H9 (cell line): ENCODE measurements at regions not wholly inside any gene's neighbourhood (a gene's known extent, or its start where the extent isn't known, plus 50 kb on each side); places are given as distances from the start of the nearest gene placed in this dataset.

Experiments used
- DNase-seq: peaks from one replicate; pipeline ENCODE4 v3.0.0-alpha.2; 2017
- H2AFZ ChIP-seq: one replicate; pipeline ENCODE4 v1.6.1; 2013; ENCODE audit warnings: mild to moderate bottlenecking, low read length, control low read depth, moderate library complexity
- H2AK5ac ChIP-seq: 2 replicates; pipeline ENCODE4 v1.6.1; 2013; ENCODE audit warnings: low read length, control low read depth, mixed read lengths; ENCODE audit not compliant: insufficient read length
- H2BK120ac ChIP-seq: one replicate; pipeline ENCODE4 v1.6.1; 2013; ENCODE audit warnings: low read depth, mild to moderate bottlenecking, low read length, control low read depth, inconsistent platforms; ENCODE audit not compliant: poor library complexity, severe bottlenecking
- H2BK12ac ChIP-seq: 2 replicates; pipeline ENCODE4 v1.6.1; 2013; ENCODE audit warnings: low read length, control low read depth, mixed read lengths, low read depth; ENCODE audit not compliant: insufficient read length
- H2BK15ac ChIP-seq: 2 replicates; pipeline ENCODE4 v1.6.1; 2013; ENCODE audit warnings: low read depth, low read length, control low read depth
- H2BK20ac ChIP-seq: one replicate; pipeline ENCODE4 v1.6.1; 2013; ENCODE audit warnings: low read depth, mild to moderate bottlenecking, low read length, control low read depth, inconsistent platforms; ENCODE audit not compliant: poor library complexity, severe bottlenecking
- H2BK5ac ChIP-seq: 2 replicates; pipeline ENCODE4 v1.6.1; 2013; ENCODE audit warnings: low read length, control low read depth, mixed read lengths; ENCODE audit not compliant: insufficient read length
- H3K14ac ChIP-seq: 2 replicates; pipeline ENCODE4 v1.6.1; 2013; ENCODE audit warnings: low read length, control low read depth; ENCODE audit not compliant: insufficient read depth
- H3K18ac ChIP-seq: 2 replicates; pipeline ENCODE4 v1.6.1; 2013; ENCODE audit warnings: low read depth, mild to moderate bottlenecking, mixed read lengths, low read length, control low read depth; ENCODE audit not compliant: insufficient read length
- H3K23ac ChIP-seq: 2 replicates; pipeline ENCODE4 v1.6.1; 2013; ENCODE audit warnings: low read length, control low read depth, mixed read lengths, low read depth; ENCODE audit not compliant: insufficient read length
- H3K23me2 ChIP-seq: 2 replicates; pipeline ENCODE4 v1.6.1; 2013; ENCODE audit warnings: low read depth, mild to moderate bottlenecking, mixed read lengths, low read length, control low read depth; ENCODE audit not compliant: insufficient read length, poor library complexity, severe bottlenecking
- H3K27ac ChIP-seq: 2 replicates; pipeline ENCODE4 v1.5.1; 2013; ENCODE audit warnings: low read length, control low read depth, mixed read lengths, low read depth; ENCODE audit not compliant: insufficient read length
- H3K27me3 ChIP-seq: 2 replicates; pipeline ENCODE4 v1.6.1; 2013; ENCODE audit warnings: low read length, control low read depth, inconsistent platforms; ENCODE audit not compliant: insufficient read depth
- H3K4ac ChIP-seq: 2 replicates; pipeline ENCODE4 v1.6.1; 2013; ENCODE audit warnings: low read depth, mild to moderate bottlenecking, control low read depth, inconsistent platforms, low read length, moderate library complexity
- H3K4me1 ChIP-seq: 2 replicates; pipeline ENCODE4 v1.6.1; 2013; ENCODE audit warnings: low read length, control low read depth, inconsistent platforms; ENCODE audit not compliant: insufficient read depth
- H3K4me2 ChIP-seq: 2 replicates; pipeline ENCODE4 v1.6.1; 2013; ENCODE audit warnings: low read length, control low read depth, mixed read lengths; ENCODE audit not compliant: insufficient read length, insufficient read depth
- H3K56ac ChIP-seq: 2 replicates; pipeline ENCODE4 v1.6.1; 2013; ENCODE audit warnings: low read depth, mild to moderate bottlenecking, mixed read lengths, low read length, control low read depth; ENCODE audit not compliant: insufficient read length
- H3K79me1 ChIP-seq: 2 replicates; pipeline ENCODE4 v1.6.1; 2013; ENCODE audit warnings: low read depth, mild to moderate bottlenecking, moderate library complexity, low read length, control low read depth, inconsistent platforms; ENCODE audit not compliant: insufficient read depth, poor library complexity, severe bottlenecking
- H3K79me2 ChIP-seq: 2 replicates; pipeline ENCODE4 v1.6.1; 2013; ENCODE audit warnings: low read length, control low read depth, inconsistent platforms; ENCODE audit not compliant: insufficient read depth
- H3K9ac ChIP-seq: 2 replicates; pipeline ENCODE4 v1.6.1; 2013; ENCODE audit warnings: low read length, control low read depth, mixed read lengths; ENCODE audit not compliant: insufficient read length; ENCODE audit errors: extremely low read depth
- H3K9me3 ChIP-seq: one replicate; pipeline ENCODE4 v1.6.1; 2013; ENCODE audit warnings: low read depth, low read length, inconsistent platforms; ENCODE audit not compliant: control insufficient read depth
- H3T11ph ChIP-seq: one replicate; pipeline ENCODE4 v1.6.1; 2013; ENCODE audit warnings: mild to moderate bottlenecking, low read length, control low read depth, inconsistent platforms
- H4K20me1 ChIP-seq: one replicate; pipeline ENCODE4 v1.6.1; 2013; ENCODE audit not compliant: control insufficient read depth, insufficient read length, insufficient read depth
- H4K5ac ChIP-seq: 2 replicates; pipeline ENCODE4 v1.6.1; 2013; ENCODE audit warnings: low read depth, mild to moderate bottlenecking, mixed read lengths, low read length, control low read depth; ENCODE audit not compliant: insufficient read length
- H4K8ac ChIP-seq: replicated peaks from 2 replicates; pipeline ENCODE4 v1.6.1; 2013; ENCODE audit warnings: low read length, control low read depth, mixed read lengths, low read depth; ENCODE audit not compliant: insufficient read length
- H4K91ac ChIP-seq: 2 replicates; pipeline ENCODE4 v1.6.1; 2013; ENCODE audit warnings: low read depth, mild to moderate bottlenecking, moderate library complexity, mixed read lengths, low read length, control low read depth; ENCODE audit not compliant: insufficient read length
- H3K27ac Mint-ChIP-seq, 3 experiments: 2 replicates in 2 of 3; 3 replicates in 1 of 3; pipeline ENCODE4 v1.8.0; 2020 to 2021; ENCODE audit warnings: mixed read lengths in 3 of 3, mild to moderate bottlenecking in 1 of 3, moderate library complexity in 1 of 3
- H3K27me3 Mint-ChIP-seq: 2 replicates; pipeline ENCODE4 v1.8.0; 2021; ENCODE audit warnings: low read depth, mild to moderate bottlenecking, moderate library complexity, mixed read lengths
- H3K36me3 Mint-ChIP-seq, 3 experiments: 2 replicates in 2 of 3; 3 replicates in 1 of 3; pipeline ENCODE4 v1.8.0; 2020 to 2021; ENCODE audit warnings: low read depth in 3 of 3, mixed read lengths in 3 of 3; ENCODE audit not compliant: insufficient read depth in 1 of 3
- H3K4me1 Mint-ChIP-seq, 2 experiments: 2 replicates each; pipeline ENCODE4 v1.8.0; 2020; ENCODE audit warnings: mixed read lengths in 2 of 2
- H3K4me3 Mint-ChIP-seq, 2 experiments: 2 replicates in 1 of 2; 3 replicates in 1 of 2; pipeline ENCODE4 v1.8.0; 2020 to 2021; ENCODE audit warnings: mild to moderate bottlenecking in 2 of 2, mixed read lengths in 2 of 2, moderate library complexity in 1 of 2
- H3K9me3 Mint-ChIP-seq, 2 experiments: 2 replicates in 1 of 2; 3 replicates in 1 of 2; pipeline ENCODE4 v1.8.0; 2020; ENCODE audit warnings: mild to moderate bottlenecking in 2 of 2, mixed read lengths in 2 of 2, moderate library complexity in 1 of 2
- WGBS: extraction: QIAGEN DNeasy Blood & Tissue Kit; methylation state at CpG from one replicate; pipeline ENCODE4 v1.1.7; 2013; ENCODE audit warnings: missing lambda C conversion rate, low lambda C conversion rate, mixed read lengths; ENCODE audit not compliant: insufficient read length; ENCODE audit errors: extremely low coverage; 5-methylcytosine and 5-hydroxymethylcytosine counted together
- TF ChIP-seq, protein P1 (sequence below): fragments of 200-600 bp; sonication (generic); conservative IDR thresholded peaks from 3 replicates; pipeline ENCODE4 v1.8.0; 2021; ENCODE audit warnings: antibody characterized with exemption, mild to moderate bottlenecking

DNA sequence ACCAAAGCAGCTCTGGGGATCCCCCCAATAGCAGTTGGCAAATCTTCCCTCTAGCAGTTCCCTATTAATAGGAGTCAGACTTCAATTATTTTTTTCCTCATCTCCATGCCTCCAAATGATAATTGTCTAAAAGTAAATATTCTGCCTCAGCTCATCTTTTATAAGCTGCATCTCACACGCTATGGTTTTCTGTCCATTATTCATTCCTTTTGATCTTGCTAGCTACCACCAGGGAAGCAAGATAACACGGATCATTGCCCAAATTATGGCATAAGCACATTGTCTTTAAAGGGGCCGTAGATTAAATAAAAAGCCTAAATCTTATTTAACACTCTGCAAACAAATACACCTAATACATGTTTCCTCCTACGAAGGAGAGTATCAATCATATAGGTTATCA is 670.8 kb upstream of the FLRT2 start:
- Histone ChIP-seq H3K4me1 (no peaks in the 10 kb centered on the region), H3K56ac (no peak overlapping the region), H4K8ac (no peak overlapping the region), H2BK120ac (no peak overlapping the region), H2BK5ac (no peak overlapping the region), H4K91ac (no peak overlapping the region), H2AFZ (no peak overlapping the region), H3K4ac (no peak overlapping the region), H2AK5ac (no peak overlapping the region), H3K9me3 (no peaks in the 10 kb centered on the region), H2BK12ac (no peak overlapping the region), H4K20me1 (no peaks in the 10 kb centered on the region), H3K27me3 (no peaks in the 10 kb centered on the region), H2BK15ac (no peak overlapping the region), H3K4me2 (no peak overlapping the region), H3K18ac (no peak overlapping the region), H2BK20ac (no peak overlapping the region), H3K9ac (no peak overlapping the region), H3K79me2 (no peaks in the 10 kb centered on the region), H3K27ac (no peak overlapping the region), H3K23me2 (no peaks in the 10 kb centered on the region), H3T11ph (no peak overlapping the region), H3K23ac (no peak overlapping the region), H3K14ac (no peak overlapping the region), H3K79me1 (no peaks in the 10 kb centered on the region), H4K5ac (no peak overlapping the region)
- H3K4me3 Mint-ChIP-seq = no peak overlapping the region
- DNase-seq = no peak
- WGBS = no CpG with 5 or more reads among the region's 4 CpGs
- no peaks in the 10 kb centered on the region for H3K4me1 Mint-ChIP-seq
- H3K27me3 Mint-ChIP-seq = no peaks in the 10 kb centered on the region
- H3K36me3 Mint-ChIP-seq = no peaks in the 10 kb centered on the region; a peak in 1 of 7 replicates
- peaks cover 0 to 3% of the 10 kb centered on the region in 2 experiments; a peak in 2 of 5 replicates for H3K9me3 Mint-ChIP-seq
- TF ChIP-seq, protein P1, sequence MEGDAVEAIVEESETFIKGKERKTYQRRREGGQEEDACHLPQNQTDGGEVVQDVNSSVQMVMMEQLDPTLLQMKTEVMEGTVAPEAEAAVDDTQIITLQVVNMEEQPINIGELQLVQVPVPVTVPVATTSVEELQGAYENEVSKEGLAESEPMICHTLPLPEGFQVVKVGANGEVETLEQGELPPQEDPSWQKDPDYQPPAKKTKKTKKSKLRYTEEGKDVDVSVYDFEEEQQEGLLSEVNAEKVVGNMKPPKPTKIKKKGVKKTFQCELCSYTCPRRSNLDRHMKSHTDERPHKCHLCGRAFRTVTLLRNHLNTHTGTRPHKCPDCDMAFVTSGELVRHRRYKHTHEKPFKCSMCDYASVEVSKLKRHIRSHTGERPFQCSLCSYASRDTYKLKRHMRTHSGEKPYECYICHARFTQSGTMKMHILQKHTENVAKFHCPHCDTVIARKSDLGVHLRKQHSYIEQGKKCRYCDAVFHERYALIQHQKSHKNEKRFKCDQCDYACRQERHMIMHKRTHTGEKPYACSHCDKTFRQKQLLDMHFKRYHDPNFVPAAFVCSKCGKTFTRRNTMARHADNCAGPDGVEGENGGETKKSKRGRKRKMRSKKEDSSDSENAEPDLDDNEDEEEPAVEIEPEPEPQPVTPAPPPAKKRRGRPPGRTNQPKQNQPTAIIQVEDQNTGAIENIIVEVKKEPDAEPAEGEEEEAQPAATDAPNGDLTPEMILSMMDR = no peak
- H3K27ac Mint-ChIP-seq = no peak overlapping the region
